CD4-positive, alpha-beta T cell treated with Interferon gamma for 1 hour (primary cell): ENCODE measurements at regions not wholly inside any gene's neighbourhood (a gene's known extent, or its start where the extent isn't known, plus 50 kb on each side); places are given as distances from the start of the nearest gene placed in this dataset.

Experiments used
- DNase-seq: peaks from one replicate; pipeline ENCODE4 v3.0.0-alpha.2; 2020

GRCh38 chr16:86018941-86019340 is 120.0 kb downstream of the IRF8 start:
- no peak for DNase-seq

- no peak for DNase-seq
These were observed 120.6 kb downstream of the IRF8 start for GRCh38 chr16:86019446-86020047.

GRCh38 chr16:86020971-86021370 is 122.0 kb downstream of the IRF8 start:
- no peak for DNase-seq

- no peak for DNase-seq
These were observed 123.5 kb downstream of the IRF8 start for GRCh38 chr16:86022381-86022960.

- no peak for DNase-seq
These were observed 125.2 kb downstream of the IRF8 start for GRCh38 chr16:86024210-86024609.

- no peak for DNase-seq
These were observed 126.7 kb downstream of the IRF8 start for GRCh38 chr16:86025706-86026105.

- DNase-seq: no peak
These were observed 127.4 kb downstream of the IRF8 start for GRCh38 chr16:86026171-86026910.

GRCh38 chr16:86026916-86027315 is 128.0 kb downstream of the IRF8 start:
- DNase-seq: no peak

- no peak for DNase-seq
These were observed 128.6 kb downstream of the IRF8 start for GRCh38 chr16:86027373-86028126.

GRCh38 chr16:86029131-86029741 is 130.3 kb downstream of the IRF8 start:
- DNase-seq: no peak

- no peak for DNase-seq
These were observed 131.2 kb downstream of the IRF8 start for GRCh38 chr16:86030116-86030515.

GRCh38 chr16:86031141-86031678 is 132.2 kb downstream of the IRF8 start:
- DNase-seq: no peak

- DNase-seq: no peak
These were observed 134.1 kb downstream of the IRF8 start for GRCh38 chr16:86033016-86033474.

GRCh38 chr16:86033971-86034370 is 135.0 kb downstream of the IRF8 start:
- no peak for DNase-seq

GRCh38 chr16:86034421-86034919 is 135.5 kb downstream of the IRF8 start:
- DNase-seq: no peak

GRCh38 chr16:86035906-86036305 is 136.9 kb downstream of the IRF8 start:
- no peak for DNase-seq

- DNase-seq: no peak
These were observed 139.3 kb downstream of the IRF8 start for GRCh38 chr16:86037999-86038925.

GRCh38 chr16:86038926-86039310 is 140.0 kb downstream of the IRF8 start:
- DNase-seq: no peak

GRCh38 chr16:86039606-86040005 is 140.6 kb downstream of the IRF8 start:
- DNase-seq: no peak

GRCh38 chr16:86040496-86040895 is 141.5 kb downstream of the IRF8 start:
- no peak for DNase-seq

- DNase-seq: no peak
These were observed 142.3 kb downstream of the IRF8 start for GRCh38 chr16:86041215-86041614.
